K562 (cell line): ENCODE measurements at regions not wholly inside any gene's neighbourhood (a gene's known extent, or its start where the extent isn't known, plus 50 kb on each side); places are given as distances from the start of the nearest gene placed in this dataset.

Experiments
- ATAC-seq: fragments of 200-7000 bp; cut with Tn5 transposase; 3 replicates; pipeline ENCODE4 v1.9.1; 2020; ENCODE audit warnings: moderate library complexity
- BruUV-seq: library from RNA; stranded (reverse); fragments of 400-500 nt; replicated peaks from 2 replicates; lab custom pipeline; 2021; lab: Mats Ljungman, UMichigan
- CTCF ChIA-PET: fragments of 300-600 bp; formaldehyde crosslinking; extraction: SDS; loops from one replicate; lab custom pipeline; 2021; ENCODE audit warnings: low intra/inter-chr PET ratio; lab: Yijun Ruan, JAX
- POLR2A ChIA-PET: fragments of 300-600, 350-650 bp; sonication (Branson Sonifier 250); formaldehyde crosslinking; extraction: SDS; loops from one replicate; lab custom pipeline; 2021; ENCODE audit warnings: antibody characterized with exemption, inconsistent platforms; lab: Yijun Ruan, JAX
- DNase-seq, 4 experiments: peaks; one replicate each; pipeline versions ENCODE4 v3.0.0 to v3.0.0-alpha.2; 2011 to 2018; ENCODE audit warnings: low spot score in 3 of 4, mixed read lengths in 3 of 4; ENCODE audit errors: extremely low read depth in 1 of 4
- FAIRE-seq: peaks from 2 replicates; lab custom pipeline; 2011; peaks lifted over from hg19 to GRCh38; lab: Jason Lieb, UNC
- H2AFZ ChIP-seq: 2 replicates; pipeline ENCODE4 v1.6.0; 2011; ENCODE audit warnings: low read depth, low read length, control low read depth, inconsistent platforms
- H3K27ac ChIP-seq: fragments of 200-600 bp; 3 replicates; pipeline ENCODE4 v1.8.0; 2011; ENCODE audit warnings: low read depth, mild to moderate bottlenecking, control low read depth, inconsistent platforms, low read length, moderate library complexity, mixed read lengths; ENCODE audit errors: extremely low read depth
- H3K27me3 ChIP-seq, 2 experiments: fragments of 300-600 bp in 1 of 2; 2 replicates in 1 of 2; 3 replicates in 1 of 2; pipeline versions ENCODE4 v1.6.0 to v1.8.0; 2011; ENCODE audit warnings: inconsistent platforms in 2 of 2, low read length in 2 of 2, mild to moderate bottlenecking in 1 of 2, mixed read lengths in 1 of 2, moderate library complexity in 1 of 2; ENCODE audit not compliant: control insufficient read depth in 2 of 2, insufficient read depth in 2 of 2
- H3K36me3 ChIP-seq: fragments of 300-600 bp; 3 replicates; pipeline ENCODE4 v1.8.0; 2011; ENCODE audit warnings: mild to moderate bottlenecking, low read length, inconsistent platforms; ENCODE audit not compliant: control insufficient read depth, insufficient read depth
- H3K4me1 ChIP-seq, 2 experiments: fragments of 200-600 bp in 1 of 2; replicated peaks in 1 of 2; 2 replicates in 1 of 2; 3 replicates in 1 of 2; pipeline versions ENCODE4 v1.5.1 to v1.8.0; 2011; ENCODE audit warnings: inconsistent platforms in 2 of 2, low read length in 2 of 2, mild to moderate bottlenecking in 1 of 2, mixed read lengths in 1 of 2, moderate library complexity in 1 of 2; ENCODE audit not compliant: control insufficient read depth in 2 of 2, insufficient read depth in 2 of 2
- H3K4me2 ChIP-seq: 2 replicates; pipeline ENCODE4 v1.6.1; 2011; ENCODE audit warnings: low read length, control low read depth, inconsistent platforms, mixed read lengths; ENCODE audit not compliant: insufficient read depth
- H3K4me3 ChIP-seq: fragments of 200-600 bp; sonication (generic), shearing (Covaris generic); 2 replicates; pipeline ENCODE4 v1.5.1; 2016; ENCODE audit warnings: control low read depth, inconsistent platforms
- H3K79me2 ChIP-seq: fragments of 200-600 bp; 3 replicates; pipeline ENCODE4 v1.8.0; 2011; ENCODE audit warnings: low read length, inconsistent platforms; ENCODE audit not compliant: control insufficient read depth, insufficient read depth
- H3K9ac ChIP-seq, 2 experiments: 2 replicates each; pipeline versions ENCODE4 v1.6.0 to v1.6.1; 2011; ENCODE audit warnings: low read depth in 2 of 2, low read length in 2 of 2, control low read depth in 1 of 2, inconsistent platforms in 1 of 2, mild to moderate bottlenecking in 1 of 2, mixed read lengths in 1 of 2; ENCODE audit not compliant: insufficient read depth in 1 of 2
- H3K9me1 ChIP-seq: one replicate; pipeline ENCODE4 v1.6.0; 2011; ENCODE audit warnings: inconsistent platforms, mild to moderate bottlenecking, low read length, moderate library complexity; ENCODE audit not compliant: control insufficient read depth, insufficient read depth
- H3K9me3 ChIP-seq: replicated peaks from 2 replicates; pipeline ENCODE4 v1.5.1; 2011; ENCODE audit warnings: low read depth, low read length, inconsistent platforms; ENCODE audit not compliant: control insufficient read depth, insufficient read depth
- H4K20me1 ChIP-seq: replicated peaks from 2 replicates; pipeline ENCODE4 v1.6.1; 2011; ENCODE audit warnings: low read length, inconsistent platforms, mixed read lengths; ENCODE audit not compliant: control insufficient read depth, insufficient read depth
- BRD4 ChIP-seq: fragments of 200-600 bp; sonication (generic); IDR thresholded peaks from 2 replicates; pipeline ENCODE4 v1.6.1; 2017; ENCODE audit warnings: inconsistent platforms
- CHD4 ChIP-seq: fragments of 200-600 bp; sonication (generic); IDR thresholded peaks from 3 replicates; pipeline ENCODE4 v1.6.1; 2012; ENCODE audit warnings: low read depth, mild to moderate bottlenecking, mixed read lengths, low read length, inconsistent platforms; ENCODE audit not compliant: insufficient read depth, insufficient replicate concordance, poor library complexity, severe bottlenecking
- ETS1 ChIP-seq: conservative IDR thresholded peaks from 2 replicates; pipeline ENCODE4 v1.6.1; 2011; ENCODE audit warnings: low read depth, mild to moderate bottlenecking, low read length; ENCODE audit not compliant: control insufficient read depth
- ETS2 ChIP-seq: IDR thresholded peaks from 2 replicates; pipeline ENCODE4 v1.6.1; 2016; ENCODE audit warnings: borderline replicate concordance, missing genetic modification characterization, mild to moderate bottlenecking, moderate library complexity, missing compliant biosample characterization; ENCODE audit not compliant: poor library complexity, severe bottlenecking
- KDM4B ChIP-seq, 2 experiments: fragments of 450-650 bp in 1 of 2; sonication (generic) in 1 of 2; IDR thresholded peaks; 2 replicates each; pipeline ENCODE4 v1.6.1; 2016 to 2017; ENCODE audit warnings: borderline replicate concordance in 2 of 2, antibody characterized with exemption in 1 of 2, low read depth in 1 of 2, mild to moderate bottlenecking in 1 of 2
- POLR2H ChIP-seq: IDR thresholded peaks from 2 replicates; pipeline ENCODE4 v1.6.1; 2016; ENCODE audit warnings: missing genetic modification characterization, low read depth, mild to moderate bottlenecking, control low read depth, missing compliant biosample characterization, moderate library complexity
- TGIF2 ChIP-seq: sonication (generic); formaldehyde crosslinking; IDR thresholded peaks from 2 replicates; pipeline ENCODE4 v1.8.1; 2022; ENCODE audit warnings: mild to moderate bottlenecking, missing genetic modification reagents, moderate library complexity
- UBTF ChIP-seq, 2 experiments: IDR thresholded peaks; 2 replicates each; pipeline ENCODE4 v1.6.1; 2012; ENCODE audit warnings: improper control_type of control experiment in 2 of 2, low read depth in 2 of 2, low read length in 2 of 2, borderline replicate concordance in 1 of 2
- ZBTB1 ChIP-seq: sonication (generic); formaldehyde crosslinking; IDR thresholded peaks from 2 replicates; pipeline ENCODE4 v1.8.1; 2023; ENCODE audit warnings: missing genetic modification reagents, low read depth, mild to moderate bottlenecking, borderline replicate concordance
- WGBS: fragments of 100-300 bp; shearing (Covaris generic); methylation state at CpG from one replicate; pipeline ENCODE4 v1.1.6; 2016; ENCODE audit warnings: low coverage, mixed read lengths; ENCODE audit not compliant: insufficient coverage; ENCODE audit errors: missing lambda C conversion rate; 5-methylcytosine and 5-hydroxymethylcytosine counted together
- in situ Hi-C: fragments of 300-500 bp; cut with MboI; formaldehyde crosslinking; loops from 4 replicates; pipeline ENCODE4 v1.15.0; 2018; ENCODE audit warnings: inconsistent platforms, mixed read lengths
- intact Hi-C: fragments of 100-400 bp; cut with micrococcal nuclease; formaldehyde crosslinking; loops from 2 replicates; pipeline ENCODE4 v1.14.2; 2022
- TF ChIP-seq, protein P1 (sequence below): sonication (generic); formaldehyde crosslinking; IDR thresholded peaks from 2 replicates; pipeline ENCODE4 v1.8.0; 2022; ENCODE audit warnings: missing genetic modification reagents, mild to moderate bottlenecking, borderline replicate concordance

GRCh38 chr20:57788936-57789613 lies 79.3 kb upstream of the PMEPA1 start:
- Histone ChIP-seq H2AFZ (no peak overlapping the region), H3K27ac (no peak overlapping the region), H3K9ac (no peak overlapping the region), H3K79me2 (no peaks in the 10 kb centered on the region), H4K20me1 (no peaks in the 10 kb centered on the region; the same call in 1 of the 2 replicates), H3K27me3 (peaks cover 2 to 20% of the 10 kb centered on the region in 2 experiments; a peak in 3 of 5 replicates), H3K4me1 (no peaks in the 10 kb centered on the region), H3K4me3 (no peak overlapping the region), H3K9me3 (no peaks in the 10 kb centered on the region), H3K36me3 (no peaks in the 10 kb centered on the region), H3K4me2 (no peak overlapping the region), H3K9me1 (no peaks in the 10 kb centered on the region)
- POLR2A ChIA-PET, result no interaction called here
- no TSS peak for BruUV-seq
- intact Hi-C loops (no loop called here), in situ Hi-C loops (no loop called here)
- no peak for FAIRE-seq
- CTCF ChIA-PET, result no interaction called here
- no peak for DNase-seq
- ATAC-seq, result no peak
- 0% methylated on average over 18 of the region's 19 CpGs for WGBS
- no peak for TF ChIP-seq ZBTB1 (CRISPR knock-in tag)
- TF ChIP-seq TGIF2 (CRISPR knock-in tag), result no peak
- TF ChIP-seq POLR2H (tag), result no peak
- TF ChIP-seq CHD4, result no peak
- TF ChIP-seq ETS2 (tag), result no peak
- TF ChIP-seq BRD4, result no peak
- TF ChIP-seq, protein P1, sequence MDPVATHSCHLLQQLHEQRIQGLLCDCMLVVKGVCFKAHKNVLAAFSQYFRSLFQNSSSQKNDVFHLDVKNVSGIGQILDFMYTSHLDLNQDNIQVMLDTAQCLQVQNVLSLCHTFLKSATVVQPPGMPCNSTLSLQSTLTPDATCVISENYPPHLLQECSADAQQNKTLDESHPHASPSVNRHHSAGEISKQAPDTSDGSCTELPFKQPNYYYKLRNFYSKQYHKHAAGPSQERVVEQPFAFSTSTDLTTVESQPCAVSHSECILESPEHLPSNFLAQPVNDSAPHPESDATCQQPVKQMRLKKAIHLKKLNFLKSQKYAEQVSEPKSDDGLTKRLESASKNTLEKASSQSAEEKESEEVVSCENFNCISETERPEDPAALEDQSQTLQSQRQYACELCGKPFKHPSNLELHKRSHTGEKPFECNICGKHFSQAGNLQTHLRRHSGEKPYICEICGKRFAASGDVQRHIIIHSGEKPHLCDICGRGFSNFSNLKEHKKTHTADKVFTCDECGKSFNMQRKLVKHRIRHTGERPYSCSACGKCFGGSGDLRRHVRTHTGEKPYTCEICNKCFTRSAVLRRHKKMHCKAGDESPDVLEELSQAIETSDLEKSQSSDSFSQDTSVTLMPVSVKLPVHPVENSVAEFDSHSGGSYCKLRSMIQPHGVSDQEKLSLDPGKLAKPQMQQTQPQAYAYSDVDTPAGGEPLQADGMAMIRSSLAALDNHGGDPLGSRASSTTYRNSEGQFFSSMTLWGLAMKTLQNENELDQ (CRISPR knock-in tag), result no peak
- TF ChIP-seq KDM4B (IDR thresholded peaks at IDR 0.05; ENCODE audit: borderline replicate concordance in 2 of 2, low read depth in 1 of 2), result no peak
- no peak for TF ChIP-seq UBTF (IDR thresholded peaks at IDR 0.05; ENCODE audit: borderline replicate concordance in 1 of 2, low read depth in 2 of 2, low read length in 2 of 2)
- no peak for TF ChIP-seq ETS1
